ENCODE measurements at regions not wholly inside any gene's neighbourhood (a gene's known extent, or its start where the extent isn't known, plus 50 kb on each side); places are given as distances from the start of the nearest gene placed in this dataset.

GRCh38 chr7:32191305-32191704 is 121.1 kb upstream of the PDE1C start:
- TF ChIP-seq, protein P1, sequence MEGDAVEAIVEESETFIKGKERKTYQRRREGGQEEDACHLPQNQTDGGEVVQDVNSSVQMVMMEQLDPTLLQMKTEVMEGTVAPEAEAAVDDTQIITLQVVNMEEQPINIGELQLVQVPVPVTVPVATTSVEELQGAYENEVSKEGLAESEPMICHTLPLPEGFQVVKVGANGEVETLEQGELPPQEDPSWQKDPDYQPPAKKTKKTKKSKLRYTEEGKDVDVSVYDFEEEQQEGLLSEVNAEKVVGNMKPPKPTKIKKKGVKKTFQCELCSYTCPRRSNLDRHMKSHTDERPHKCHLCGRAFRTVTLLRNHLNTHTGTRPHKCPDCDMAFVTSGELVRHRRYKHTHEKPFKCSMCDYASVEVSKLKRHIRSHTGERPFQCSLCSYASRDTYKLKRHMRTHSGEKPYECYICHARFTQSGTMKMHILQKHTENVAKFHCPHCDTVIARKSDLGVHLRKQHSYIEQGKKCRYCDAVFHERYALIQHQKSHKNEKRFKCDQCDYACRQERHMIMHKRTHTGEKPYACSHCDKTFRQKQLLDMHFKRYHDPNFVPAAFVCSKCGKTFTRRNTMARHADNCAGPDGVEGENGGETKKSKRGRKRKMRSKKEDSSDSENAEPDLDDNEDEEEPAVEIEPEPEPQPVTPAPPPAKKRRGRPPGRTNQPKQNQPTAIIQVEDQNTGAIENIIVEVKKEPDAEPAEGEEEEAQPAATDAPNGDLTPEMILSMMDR (IDR thresholded peaks at IDR 0.05): no peak
- no peak for TF ChIP-seq POLR2A (IDR thresholded peaks at IDR 0.05)
